HCT116 (cell line): ENCODE measurements at regions not wholly inside any gene's neighbourhood (a gene's known extent, or its start where the extent isn't known, plus 50 kb on each side); places are given as distances from the start of the nearest gene placed in this dataset.

Experiments
- ATAC-seq: fragments of 200-7000 bp; cut with Tn5 transposase; 2 replicates; pipeline ENCODE4 v1.9.1; 2020; ENCODE audit warnings: mild to moderate bottlenecking, moderate library complexity
- BruUV-seq: library from RNA; stranded (reverse); fragments of 400-500 nt; replicated peaks from 2 replicates; lab custom pipeline; 2021; lab: Mats Ljungman, UMichigan
- CTCF ChIA-PET: fragments of 300-600 bp; sonication (Branson Sonifier 250); formaldehyde crosslinking; loops from one replicate; lab custom pipeline; 2021; ENCODE audit warnings: antibody characterized with exemption; lab: Charles Lee
- POLR2A ChIA-PET: fragments of 300-600, 350-600 bp; sonication (Branson Sonifier 250); formaldehyde crosslinking; loops from one replicate; lab custom pipeline; 2021; ENCODE audit warnings: antibody characterized with exemption; lab: Charles Lee
- RAD21 ChIA-PET, 2 experiments: fragments of 300-600 bp; sonication (Branson Sonifier 250); formaldehyde crosslinking; loops; one replicate each; lab custom pipeline; 2023; ENCODE audit warnings: low total read pairs in 2 of 2; ENCODE audit not compliant: uncharacterized antibody in 2 of 2, unreplicated experiment in 2 of 2, low non-redundant PET in 1 of 2; lab: Charles Lee
- DNase-seq: peaks from one replicate; pipeline ENCODE4 v3.0.0-alpha.2; 2010; ENCODE audit warnings: low read depth, low spot score
- H2AFZ ChIP-seq: fragments of 200-600 bp; shearing (Covaris generic), sonication (generic); 2 replicates; pipeline ENCODE4 v1.6.1; 2017; ENCODE audit warnings: low read depth, mixed run types, mixed read lengths, antibody characterized with exemption, low read length; ENCODE audit not compliant: poor library complexity, severe bottlenecking
- H3K27ac ChIP-seq: 2 replicates; pipeline ENCODE4 v1.5.1; 2012; ENCODE audit warnings: low read depth, low read length
- H3K27me3 ChIP-seq: fragments of 200-600 bp; sonication (generic); 2 replicates; pipeline ENCODE4 v1.6.1; 2016; ENCODE audit warnings: mixed run types, low read length, mixed read lengths; ENCODE audit not compliant: insufficient read depth
- H3K36me3 ChIP-seq, 2 experiments: fragments of 200-500 bp in 1 of 2; fragments of 200-600 bp in 1 of 2; sonication (Bioruptor generic) in 1 of 2; sonication (generic) in 1 of 2; 2 replicates each; pipeline versions ENCODE4 v1.5.1 to v1.6.1; 2014 to 2016; ENCODE audit warnings: low read length in 2 of 2, inconsistent platforms in 1 of 2, mixed read lengths in 1 of 2, mixed run types in 1 of 2; ENCODE audit not compliant: insufficient read depth in 2 of 2, control insufficient read depth in 1 of 2
- H3K4me1 ChIP-seq, 2 experiments: fragments of 200-600 bp in 1 of 2; sonication (generic) in 1 of 2; 2 replicates each; pipeline versions ENCODE4 v1.5.1 to v1.6.1; 2012 to 2017; ENCODE audit warnings: low read length in 2 of 2, inconsistent platforms in 1 of 2, mild to moderate bottlenecking in 1 of 2, mixed read lengths in 1 of 2, mixed run types in 1 of 2, moderate library complexity in 1 of 2; ENCODE audit not compliant: insufficient read depth in 2 of 2, control insufficient read depth in 1 of 2
- H3K4me2 ChIP-seq: fragments of 200-600 bp; sonication (generic); 2 replicates; pipeline ENCODE4 v1.6.1; 2017; ENCODE audit warnings: mixed run types, low read length, mixed read lengths
- H3K4me3 ChIP-seq, 2 experiments: fragments of 200-600 bp in 1 of 2; sonication (generic) in 1 of 2; replicated peaks in 1 of 2; 2 replicates each; pipeline ENCODE4 v1.5.1; 2011 to 2016; ENCODE audit warnings: low read length in 2 of 2, control low read depth in 1 of 2, low read depth in 1 of 2, mild to moderate bottlenecking in 1 of 2, mixed read lengths in 1 of 2, mixed run types in 1 of 2
- H3K79me2 ChIP-seq: fragments of 200-600 bp; sonication (generic); 2 replicates; pipeline ENCODE4 v1.6.1; 2017; ENCODE audit warnings: mild to moderate bottlenecking, mixed run types, low read length, moderate library complexity, mixed read lengths; ENCODE audit not compliant: insufficient read depth
- H3K9ac ChIP-seq: fragments of 200-600 bp; sonication (generic); 2 replicates; pipeline ENCODE4 v1.6.1; 2016; ENCODE audit warnings: low read length, mixed read lengths
- H3K9me2 ChIP-seq: fragments of 200-600 bp; sonication (generic), shearing (Covaris generic); 2 replicates; pipeline ENCODE4 v1.6.1; 2017; ENCODE audit warnings: mixed run types, mild to moderate bottlenecking, moderate library complexity; ENCODE audit not compliant: insufficient read depth
- H3K9me3 ChIP-seq, 2 experiments: fragments of 200-500 bp in 1 of 2; fragments of 200-600 bp in 1 of 2; sonication (Bioruptor generic) in 1 of 2; sonication (generic) in 1 of 2; 2 replicates each; pipeline ENCODE4 v1.6.1; 2014 to 2017; ENCODE audit warnings: low read length in 2 of 2, mixed read lengths in 2 of 2, inconsistent platforms in 1 of 2, low read depth in 1 of 2, mild to moderate bottlenecking in 1 of 2, mixed run types in 1 of 2, moderate library complexity in 1 of 2; ENCODE audit not compliant: control insufficient read depth in 1 of 2, insufficient read depth in 1 of 2
- H4K20me1 ChIP-seq: fragments of 200-600 bp; sonication (generic), shearing (Covaris generic); 2 replicates; pipeline ENCODE4 v1.6.1; 2017; ENCODE audit warnings: mixed run types, mild to moderate bottlenecking, moderate library complexity; ENCODE audit not compliant: insufficient read depth
- CBX3 ChIP-seq: IDR thresholded peaks from 2 replicates; pipeline ENCODE4 v1.6.1; 2012; ENCODE audit warnings: low read depth
- EGR1 ChIP-seq: IDR thresholded peaks from 2 replicates; pipeline ENCODE4 v1.6.1; 2012; ENCODE audit warnings: low read depth
- ELF1 ChIP-seq: IDR thresholded peaks from 2 replicates; pipeline ENCODE4 v1.6.1; 2012; ENCODE audit warnings: low read depth, borderline replicate concordance
- EZH2phosphoT487 ChIP-seq: fragments of 200-600 bp; IDR thresholded peaks from 2 replicates; pipeline ENCODE4 v1.6.1; 2018; ENCODE audit warnings: antibody characterized with exemption, borderline replicate concordance
- FOSL1 ChIP-seq: IDR thresholded peaks from 2 replicates; pipeline ENCODE4 v1.6.1; 2012; ENCODE audit warnings: low read depth
- JUND ChIP-seq: IDR thresholded peaks from 2 replicates; pipeline ENCODE4 v1.6.1; 2012
- POLR2A ChIP-seq: IDR thresholded peaks from 2 replicates; pipeline ENCODE4 v1.7.0; 2011; ENCODE audit warnings: borderline replicate concordance; ENCODE audit not compliant: insufficient read depth, insufficient read length; ENCODE audit errors: extremely low read depth
- REST ChIP-seq: IDR thresholded peaks from 2 replicates; pipeline ENCODE4 v1.6.1; 2012; ENCODE audit warnings: low read depth
- SP1 ChIP-seq: IDR thresholded peaks from 2 replicates; pipeline ENCODE4 v1.6.1; 2012; ENCODE audit warnings: low read depth
- TCF7L2 ChIP-seq: IDR thresholded peaks from 2 replicates; pipeline ENCODE4 v1.7.0; 2011; ENCODE audit warnings: borderline replicate concordance, inconsistent platforms; ENCODE audit not compliant: insufficient read depth, insufficient read length; ENCODE audit errors: extremely low read depth
- YY1 ChIP-seq: IDR thresholded peaks from 2 replicates; pipeline ENCODE4 v1.6.1; 2011; ENCODE audit warnings: low read length, low read depth, moderate library complexity, mild to moderate bottlenecking; ENCODE audit not compliant: insufficient replicate concordance; ENCODE audit errors: extremely low read depth
- ZBTB33 ChIP-seq: IDR thresholded peaks from 2 replicates; pipeline ENCODE4 v1.6.1; 2011; ENCODE audit warnings: mild to moderate bottlenecking, low read length, moderate library complexity; ENCODE audit not compliant: insufficient replicate concordance; ENCODE audit errors: extremely low read depth
- ZFX ChIP-seq: fragments of 450-650 bp; IDR thresholded peaks from 2 replicates; pipeline ENCODE4 v1.6.1; 2017
- ZNF274 ChIP-seq: fragments of 200-500 bp; sonication (Bioruptor generic); IDR thresholded peaks from 2 replicates; pipeline ENCODE4 v1.6.1; 2014; ENCODE audit warnings: mild to moderate bottlenecking, low read depth, low read length, inconsistent platforms
- intact Hi-C: fragments of 100-400 bp; cut with micrococcal nuclease; formaldehyde crosslinking; loops from 2 replicates; pipeline ENCODE4 v1.10.0; 2022
- TF ChIP-seq, protein P1 (sequence below): IDR thresholded peaks from 2 replicates; pipeline ENCODE4 v1.6.1; 2012
- TF ChIP-seq, protein P2 (sequence below): IDR thresholded peaks from 2 replicates; pipeline ENCODE4 v1.6.1; 2012

DNA sequence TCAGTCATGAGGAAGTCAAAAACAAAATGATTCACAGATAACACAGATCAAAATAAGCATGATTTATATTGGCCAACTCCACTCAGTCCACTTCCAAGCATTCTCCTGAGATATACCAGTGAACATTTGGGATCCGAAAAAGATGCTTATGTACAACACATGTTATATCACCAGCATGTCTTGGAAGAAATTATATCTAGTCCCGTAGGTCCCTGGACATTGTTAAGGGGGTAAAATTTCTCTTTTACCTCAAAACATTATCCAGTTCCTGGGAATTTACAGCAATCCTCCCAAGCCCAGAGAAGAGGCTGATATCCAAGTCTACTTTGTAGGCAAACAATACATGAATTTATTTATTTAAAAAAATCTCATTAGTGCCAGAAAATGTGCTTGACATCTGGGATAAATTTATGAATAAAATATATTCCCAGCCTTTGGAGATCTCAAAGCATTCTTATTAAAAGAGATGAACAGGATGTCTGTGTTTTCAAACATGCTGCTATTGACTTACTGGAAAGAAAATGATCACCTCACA, 582.2 kb upstream of the ZWINT start:
- intact Hi-C loops: no loop called here
- Histone ChIP-seq H2AFZ (no peak overlapping the region), H3K9ac (no peak overlapping the region)
- DNase-seq: no peak
- TF ChIP-seq JUND (no peak), ZNF274 (no peak), CBX3 (no peak), ZBTB33 (no peak), EZH2phosphoT487 (no peak), TCF7L2 (no peak), ZFX (no peak), YY1 (no peak), SP1 (no peak), ELF1 (no peak), REST (no peak), POLR2A (no peak), EGR1 (no peak), FOSL1 (no peak)
- TF ChIP-seq, protein P1, sequence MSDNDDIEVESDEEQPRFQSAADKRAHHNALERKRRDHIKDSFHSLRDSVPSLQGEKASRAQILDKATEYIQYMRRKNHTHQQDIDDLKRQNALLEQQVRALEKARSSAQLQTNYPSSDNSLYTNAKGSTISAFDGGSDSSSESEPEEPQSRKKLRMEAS: no peak
- TF ChIP-seq, protein P2, sequence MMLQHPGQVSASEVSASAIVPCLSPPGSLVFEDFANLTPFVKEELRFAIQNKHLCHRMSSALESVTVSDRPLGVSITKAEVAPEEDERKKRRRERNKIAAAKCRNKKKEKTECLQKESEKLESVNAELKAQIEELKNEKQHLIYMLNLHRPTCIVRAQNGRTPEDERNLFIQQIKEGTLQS: no peak
- TF ChIP-seq, all 23 proteins: peak for 0
- no peaks in the 10 kb centered on the region for H3K4me1 ChIP-seq
- H3K27ac ChIP-seq: no peak overlapping the region
- H3K9me3 ChIP-seq: peaks cover 7 to 17% of the 10 kb centered on the region in 2 experiments; a peak in 2 of 4 replicates
- H3K36me3 ChIP-seq: no peaks in the 10 kb centered on the region
- no peak overlapping the region for H3K4me2 ChIP-seq
- H3K79me2 ChIP-seq: no peaks in the 10 kb centered on the region
- CTCF ChIA-PET: no interaction called here
- BruUV-seq: no TSS peak
- no peaks in the 10 kb centered on the region for H3K27me3 ChIP-seq
- H3K4me3 ChIP-seq: no peak overlapping the region
- no peaks in the 10 kb centered on the region for H4K20me1 ChIP-seq
- no peak for ATAC-seq
- H3K9me2 ChIP-seq: no peaks in the 10 kb centered on the region
- POLR2A ChIA-PET: no interaction called here
- RAD21 ChIA-PET: no interaction called here
